ENCODE measurements at regions not wholly inside any gene's neighbourhood (a gene's known extent, or its start where the extent isn't known, plus 50 kb on each side); places are given as distances from the start of the nearest gene placed in this dataset.

DNA sequence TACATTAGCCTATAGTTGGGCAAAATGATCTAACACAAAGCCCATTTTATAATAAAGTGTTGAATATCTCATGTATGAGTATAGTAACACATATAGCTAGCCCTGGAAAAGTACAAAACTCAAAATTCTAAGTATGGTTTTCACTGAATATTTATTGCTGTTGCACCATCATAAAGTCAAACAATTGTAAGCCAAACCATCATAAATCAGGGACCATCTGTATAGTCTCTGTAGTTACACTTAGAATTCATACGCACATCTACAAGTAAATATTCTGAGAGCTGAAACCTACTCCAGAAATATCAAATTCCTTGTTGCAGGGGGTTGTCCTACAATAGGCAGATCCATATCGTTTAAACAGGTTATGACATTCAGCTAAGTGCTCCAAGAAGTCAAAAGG lies 817.3 kb downstream of the BCKDHB start:
- no peak for TF ChIP-seq JUNB (IDR thresholded peaks at IDR 0.05)
- TF ChIP-seq POLR2A (IDR thresholded peaks at IDR 0.05; ENCODE audit: low read depth, low read length) = no peak
